H9 (cell line): ENCODE measurements at regions not wholly inside any gene's neighbourhood (a gene's known extent, or its start where the extent isn't known, plus 50 kb on each side); places are given as distances from the start of the nearest gene placed in this dataset.

Experiments
- DNase-seq: peaks from one replicate; pipeline ENCODE4 v3.0.0-alpha.2; 2017
- H2AFZ ChIP-seq: one replicate; pipeline ENCODE4 v1.6.1; 2013; ENCODE audit warnings: mild to moderate bottlenecking, low read length, control low read depth, moderate library complexity
- H2AK5ac ChIP-seq: 2 replicates; pipeline ENCODE4 v1.6.1; 2013; ENCODE audit warnings: low read length, control low read depth, mixed read lengths; ENCODE audit not compliant: insufficient read length
- H2BK120ac ChIP-seq: one replicate; pipeline ENCODE4 v1.6.1; 2013; ENCODE audit warnings: low read depth, mild to moderate bottlenecking, low read length, control low read depth, inconsistent platforms; ENCODE audit not compliant: poor library complexity, severe bottlenecking
- H2BK12ac ChIP-seq: 2 replicates; pipeline ENCODE4 v1.6.1; 2013; ENCODE audit warnings: low read length, control low read depth, mixed read lengths, low read depth; ENCODE audit not compliant: insufficient read length
- H2BK15ac ChIP-seq: 2 replicates; pipeline ENCODE4 v1.6.1; 2013; ENCODE audit warnings: low read depth, low read length, control low read depth
- H2BK20ac ChIP-seq: one replicate; pipeline ENCODE4 v1.6.1; 2013; ENCODE audit warnings: low read depth, mild to moderate bottlenecking, low read length, control low read depth, inconsistent platforms; ENCODE audit not compliant: poor library complexity, severe bottlenecking
- H2BK5ac ChIP-seq: 2 replicates; pipeline ENCODE4 v1.6.1; 2013; ENCODE audit warnings: low read length, control low read depth, mixed read lengths; ENCODE audit not compliant: insufficient read length
- H3K14ac ChIP-seq: 2 replicates; pipeline ENCODE4 v1.6.1; 2013; ENCODE audit warnings: low read length, control low read depth; ENCODE audit not compliant: insufficient read depth
- H3K18ac ChIP-seq: 2 replicates; pipeline ENCODE4 v1.6.1; 2013; ENCODE audit warnings: low read depth, mild to moderate bottlenecking, mixed read lengths, low read length, control low read depth; ENCODE audit not compliant: insufficient read length
- H3K23ac ChIP-seq: 2 replicates; pipeline ENCODE4 v1.6.1; 2013; ENCODE audit warnings: low read length, control low read depth, mixed read lengths, low read depth; ENCODE audit not compliant: insufficient read length
- H3K23me2 ChIP-seq: 2 replicates; pipeline ENCODE4 v1.6.1; 2013; ENCODE audit warnings: low read depth, mild to moderate bottlenecking, mixed read lengths, low read length, control low read depth; ENCODE audit not compliant: insufficient read length, poor library complexity, severe bottlenecking
- H3K27ac ChIP-seq: 2 replicates; pipeline ENCODE4 v1.5.1; 2013; ENCODE audit warnings: low read length, control low read depth, mixed read lengths, low read depth; ENCODE audit not compliant: insufficient read length
- H3K27me3 ChIP-seq: 2 replicates; pipeline ENCODE4 v1.6.1; 2013; ENCODE audit warnings: low read length, control low read depth, inconsistent platforms; ENCODE audit not compliant: insufficient read depth
- H3K4ac ChIP-seq: 2 replicates; pipeline ENCODE4 v1.6.1; 2013; ENCODE audit warnings: low read depth, mild to moderate bottlenecking, control low read depth, inconsistent platforms, low read length, moderate library complexity
- H3K4me1 ChIP-seq: 2 replicates; pipeline ENCODE4 v1.6.1; 2013; ENCODE audit warnings: low read length, control low read depth, inconsistent platforms; ENCODE audit not compliant: insufficient read depth
- H3K4me2 ChIP-seq: 2 replicates; pipeline ENCODE4 v1.6.1; 2013; ENCODE audit warnings: low read length, control low read depth, mixed read lengths; ENCODE audit not compliant: insufficient read length, insufficient read depth
- H3K56ac ChIP-seq: 2 replicates; pipeline ENCODE4 v1.6.1; 2013; ENCODE audit warnings: low read depth, mild to moderate bottlenecking, mixed read lengths, low read length, control low read depth; ENCODE audit not compliant: insufficient read length
- H3K79me1 ChIP-seq: 2 replicates; pipeline ENCODE4 v1.6.1; 2013; ENCODE audit warnings: low read depth, mild to moderate bottlenecking, moderate library complexity, low read length, control low read depth, inconsistent platforms; ENCODE audit not compliant: insufficient read depth, poor library complexity, severe bottlenecking
- H3K79me2 ChIP-seq: 2 replicates; pipeline ENCODE4 v1.6.1; 2013; ENCODE audit warnings: low read length, control low read depth, inconsistent platforms; ENCODE audit not compliant: insufficient read depth
- H3K9ac ChIP-seq: 2 replicates; pipeline ENCODE4 v1.6.1; 2013; ENCODE audit warnings: low read length, control low read depth, mixed read lengths; ENCODE audit not compliant: insufficient read length; ENCODE audit errors: extremely low read depth
- H3K9me3 ChIP-seq: one replicate; pipeline ENCODE4 v1.6.1; 2013; ENCODE audit warnings: low read depth, low read length, inconsistent platforms; ENCODE audit not compliant: control insufficient read depth
- H3T11ph ChIP-seq: one replicate; pipeline ENCODE4 v1.6.1; 2013; ENCODE audit warnings: mild to moderate bottlenecking, low read length, control low read depth, inconsistent platforms
- H4K20me1 ChIP-seq: one replicate; pipeline ENCODE4 v1.6.1; 2013; ENCODE audit not compliant: control insufficient read depth, insufficient read length, insufficient read depth
- H4K5ac ChIP-seq: 2 replicates; pipeline ENCODE4 v1.6.1; 2013; ENCODE audit warnings: low read depth, mild to moderate bottlenecking, mixed read lengths, low read length, control low read depth; ENCODE audit not compliant: insufficient read length
- H4K8ac ChIP-seq: replicated peaks from 2 replicates; pipeline ENCODE4 v1.6.1; 2013; ENCODE audit warnings: low read length, control low read depth, mixed read lengths, low read depth; ENCODE audit not compliant: insufficient read length
- H4K91ac ChIP-seq: 2 replicates; pipeline ENCODE4 v1.6.1; 2013; ENCODE audit warnings: low read depth, mild to moderate bottlenecking, moderate library complexity, mixed read lengths, low read length, control low read depth; ENCODE audit not compliant: insufficient read length
- H3K27ac Mint-ChIP-seq, 3 experiments: 2 replicates in 2 of 3; 3 replicates in 1 of 3; pipeline ENCODE4 v1.8.0; 2020 to 2021; ENCODE audit warnings: mixed read lengths in 3 of 3, mild to moderate bottlenecking in 1 of 3, moderate library complexity in 1 of 3
- H3K27me3 Mint-ChIP-seq: 2 replicates; pipeline ENCODE4 v1.8.0; 2021; ENCODE audit warnings: low read depth, mild to moderate bottlenecking, moderate library complexity, mixed read lengths
- H3K36me3 Mint-ChIP-seq, 3 experiments: 2 replicates in 2 of 3; 3 replicates in 1 of 3; pipeline ENCODE4 v1.8.0; 2020 to 2021; ENCODE audit warnings: low read depth in 3 of 3, mixed read lengths in 3 of 3; ENCODE audit not compliant: insufficient read depth in 1 of 3
- H3K4me1 Mint-ChIP-seq, 2 experiments: 2 replicates each; pipeline ENCODE4 v1.8.0; 2020; ENCODE audit warnings: mixed read lengths in 2 of 2
- H3K4me3 Mint-ChIP-seq, 2 experiments: 2 replicates in 1 of 2; 3 replicates in 1 of 2; pipeline ENCODE4 v1.8.0; 2020 to 2021; ENCODE audit warnings: mild to moderate bottlenecking in 2 of 2, mixed read lengths in 2 of 2, moderate library complexity in 1 of 2
- H3K9me3 Mint-ChIP-seq, 2 experiments: 2 replicates in 1 of 2; 3 replicates in 1 of 2; pipeline ENCODE4 v1.8.0; 2020; ENCODE audit warnings: mild to moderate bottlenecking in 2 of 2, mixed read lengths in 2 of 2, moderate library complexity in 1 of 2
- CTCF ChIP-seq: fragments of 200-600 bp; sonication (generic); conservative IDR thresholded peaks from 3 replicates; pipeline ENCODE4 v1.8.0; 2021; ENCODE audit warnings: antibody characterized with exemption, mild to moderate bottlenecking
- WGBS: extraction: QIAGEN DNeasy Blood & Tissue Kit; methylation state at CpG from one replicate; pipeline ENCODE4 v1.1.7; 2013; ENCODE audit warnings: missing lambda C conversion rate, low lambda C conversion rate, mixed read lengths; ENCODE audit not compliant: insufficient read length; ENCODE audit errors: extremely low coverage; 5-methylcytosine and 5-hydroxymethylcytosine counted together

GRCh38 chr15:93415576-93415975 lies 326.6 kb upstream of the RGMA start:
- no peaks in the 10 kb centered on the region for H3K23me2 ChIP-seq
- H2BK5ac ChIP-seq, result no peak overlapping the region
- no peak overlapping the region for H3K14ac ChIP-seq
- no peak overlapping the region for H3K4me2 ChIP-seq
- no peaks in the 10 kb centered on the region for H3K9me3 ChIP-seq
- Mint-ChIP-seq H3K27ac (peak overlapping the region in 2 of 3 experiments; percentile 9 to 12; a peak in 1 of 7 replicates), H3K4me3 (no peak overlapping the region), H3K9me3 (peaks cover under 1 to 3% of the 10 kb centered on the region in 2 experiments; a peak in 3 of 5 replicates), H3K27me3 (peaks cover 14% of the 10 kb centered on the region), H3K36me3 (no peaks in the 10 kb centered on the region; a peak in 1 of 7 replicates), H3K4me1 (peaks cover 7 to 13% of the 10 kb centered on the region in 2 experiments; a peak in 3 of 4 replicates)
- H3K4ac ChIP-seq, result no peak overlapping the region
- TF ChIP-seq CTCF, result no peak
- H3T11ph ChIP-seq, result no peak overlapping the region
- H2AK5ac ChIP-seq, result no peak overlapping the region
- no peaks in the 10 kb centered on the region for H3K27me3 ChIP-seq
- no peak overlapping the region for H4K91ac ChIP-seq
- H2BK20ac ChIP-seq, result no peak overlapping the region
- H2BK12ac ChIP-seq, result no peak overlapping the region
- H2BK15ac ChIP-seq, result no peak overlapping the region
- H3K79me2 ChIP-seq, result no peaks in the 10 kb centered on the region
- H4K8ac ChIP-seq, result no peak overlapping the region
- H4K20me1 ChIP-seq, result no peaks in the 10 kb centered on the region
- no peak overlapping the region for H3K56ac ChIP-seq
- H3K79me1 ChIP-seq, result no peaks in the 10 kb centered on the region
- no peaks in the 10 kb centered on the region for H3K4me1 ChIP-seq
- no peak overlapping the region for H3K9ac ChIP-seq
- no peak for DNase-seq
- H3K27ac ChIP-seq, result no peak overlapping the region
- no peak overlapping the region for H2BK120ac ChIP-seq
- no peak overlapping the region for H3K23ac ChIP-seq
- H4K5ac ChIP-seq, result no peak overlapping the region
- no peak overlapping the region for H2AFZ ChIP-seq
- no CpG with 5 or more reads among the region's 3 CpGs for WGBS
- H3K18ac ChIP-seq, result no peak overlapping the region
